ENCODE measurements at regions not wholly inside any gene's neighbourhood (a gene's known extent, or its start where the extent isn't known, plus 50 kb on each side); places are given as distances from the start of the nearest gene placed in this dataset.

DNA sequence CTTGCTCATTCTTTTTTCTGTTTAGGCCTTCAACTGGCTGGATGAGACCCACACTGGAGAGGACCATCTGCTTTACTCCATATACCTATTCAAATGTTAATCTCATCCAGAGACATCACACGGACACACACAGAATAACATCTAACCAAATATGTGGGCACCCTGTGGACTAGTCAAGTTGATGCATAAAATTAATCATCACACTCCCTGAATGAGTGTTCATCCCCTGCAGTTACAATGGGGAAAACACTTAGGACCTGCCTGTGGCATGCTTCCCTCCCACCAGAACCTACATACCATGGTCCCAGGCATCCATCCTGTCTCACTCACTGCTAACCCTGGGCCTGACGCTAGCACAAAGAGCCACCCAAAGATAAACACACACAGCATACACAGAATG, 112.8 kb upstream of the TEX51 start:
- Histone ChIP-seq H3K4me3 (ENCODE audit: low read depth, low read length, poor library complexity, severe bottlenecking) (no peak overlapping the region), H2AFZ (ENCODE audit: low read length) (no peak overlapping the region), H3K9me2 (ENCODE audit: insufficient read depth, low read length) (no peaks in the 10 kb centered on the region), H3K4me2 (ENCODE audit: low read length) (no peak overlapping the region), H3K4me1 (ENCODE audit: insufficient read depth, low read length, poor library complexity, severe bottlenecking) (no peaks in the 10 kb centered on the region), H3K9me3 (ENCODE audit: low read length) (no peaks in the 10 kb centered on the region), H4K20me1 (ENCODE audit: insufficient read depth, low read length) (no peaks in the 10 kb centered on the region), H3K79me2 (ENCODE audit: insufficient read depth, low read depth, low read length) (no peaks in the 10 kb centered on the region), H3K36me3 (ENCODE audit: insufficient read depth, low read length) (no peaks in the 10 kb centered on the region), H3K27ac (ENCODE audit: low read depth, low read length, poor library complexity, severe bottlenecking) (no peak overlapping the region)
- ChIA-PET POLR2A (no interaction called here), CTCF (ENCODE audit: unreplicated experiment) (no interaction called here)
- BruUV-seq (replicated peaks): no TSS peak
- intact Hi-C loops (cut with micrococcal nuclease; ENCODE audit: unreplicated experiment): no loop called here
- TF ChIP-seq CTCF (conservative IDR thresholded peaks at IDR 0.05; ENCODE audit: low read length) (no peak), EZH2phosphoT487 (IDR thresholded peaks at IDR 0.05; ENCODE audit: borderline replicate concordance, low read depth, low read length) (no peak)
- DNase-seq (ENCODE audit: low spot score): no peak

DNA sequence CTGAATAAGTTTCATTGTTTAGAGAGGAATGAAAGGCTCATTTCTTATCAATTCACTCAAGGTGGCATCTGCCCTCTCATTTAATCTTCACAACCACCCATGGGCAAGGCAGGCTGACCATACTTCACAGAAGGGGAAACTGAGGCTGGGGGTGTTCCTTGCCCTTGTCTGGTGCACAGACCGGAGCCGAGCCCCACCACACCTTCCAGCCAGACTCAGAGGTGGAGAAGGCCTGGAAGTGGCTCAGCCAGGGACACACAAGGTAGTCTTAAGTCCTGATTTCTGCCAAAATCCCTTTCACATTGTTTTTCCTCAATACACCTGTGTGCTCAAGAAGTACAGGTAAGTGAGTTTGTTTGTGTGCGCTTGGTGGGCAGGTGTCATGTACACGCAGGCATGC, 111.9 kb upstream of the TEX51 start:
- DNase-seq (ENCODE audit: low spot score): no peak
- BruUV-seq (replicated peaks): no TSS peak
- Histone ChIP-seq H2AFZ (ENCODE audit: low read length) (no peak overlapping the region), H4K20me1 (ENCODE audit: insufficient read depth, low read length) (no peaks in the 10 kb centered on the region), H3K4me1 (ENCODE audit: insufficient read depth, low read length, poor library complexity, severe bottlenecking) (no peaks in the 10 kb centered on the region), H3K36me3 (ENCODE audit: insufficient read depth, low read length) (no peaks in the 10 kb centered on the region), H3K79me2 (ENCODE audit: insufficient read depth, low read depth, low read length) (no peaks in the 10 kb centered on the region), H3K4me3 (ENCODE audit: low read depth, low read length, poor library complexity, severe bottlenecking) (no peak overlapping the region), H3K9me2 (ENCODE audit: insufficient read depth, low read length) (no peaks in the 10 kb centered on the region), H3K9me3 (ENCODE audit: low read length) (no peaks in the 10 kb centered on the region), H3K27ac (ENCODE audit: low read depth, low read length, poor library complexity, severe bottlenecking) (no peak overlapping the region), H3K4me2 (ENCODE audit: low read length) (no peak overlapping the region)
- TF ChIP-seq CTCF (conservative IDR thresholded peaks at IDR 0.05; ENCODE audit: low read length): no peak
- CTCF ChIA-PET (ENCODE audit: unreplicated experiment): no interaction called here
- POLR2A ChIA-PET: no interaction called here
- intact Hi-C loops (cut with micrococcal nuclease; ENCODE audit: unreplicated experiment): no loop called here

GRCh38 chr2:126787289-126787688, 111.4 kb upstream of the TEX51 start:
- Histone ChIP-seq H3K79me2 (ENCODE audit: insufficient read depth, low read depth, low read length) (no peaks in the 10 kb centered on the region), H2AFZ (ENCODE audit: low read length) (no peak overlapping the region), H3K9me2 (ENCODE audit: insufficient read depth, low read length) (no peaks in the 10 kb centered on the region), H3K27ac (ENCODE audit: low read depth, low read length, poor library complexity, severe bottlenecking) (no peak overlapping the region), H3K4me3 (ENCODE audit: low read depth, low read length, poor library complexity, severe bottlenecking) (no peak overlapping the region), H4K20me1 (ENCODE audit: insufficient read depth, low read length) (no peaks in the 10 kb centered on the region), H3K9me3 (ENCODE audit: low read length) (no peaks in the 10 kb centered on the region), H3K36me3 (ENCODE audit: insufficient read depth, low read length) (no peaks in the 10 kb centered on the region), H3K4me1 (ENCODE audit: insufficient read depth, low read length, poor library complexity, severe bottlenecking) (no peaks in the 10 kb centered on the region), H3K4me2 (ENCODE audit: low read length) (no peak overlapping the region)
- no peak for DNase-seq (ENCODE audit: low spot score)
- POLR2A ChIA-PET: no interaction called here
- intact Hi-C loops (cut with micrococcal nuclease; ENCODE audit: unreplicated experiment): no loop called here
- TF ChIP-seq CTCF (conservative IDR thresholded peaks at IDR 0.05; ENCODE audit: low read length) (no peak), EZH2phosphoT487 (IDR thresholded peaks at IDR 0.05; ENCODE audit: borderline replicate concordance, low read depth, low read length) (no peak)
- no TSS peak for BruUV-seq (replicated peaks)
- CTCF ChIA-PET (ENCODE audit: unreplicated experiment): no interaction called here

Data from OCI-LY7 (cell line).